Esophagus squamous epithelium (tissue), 5 donors: ENCODE measurements at regions not wholly inside any gene's neighbourhood (a gene's known extent, or its start where the extent isn't known, plus 50 kb on each side); places are given as distances from the start of the nearest gene placed in this dataset.

Experiments
- DNase-seq: peaks from one replicate; lab custom pipeline; 2025; lab: John Stamatoyannopoulos, UW
- H3K27ac ChIP-seq, 4 donors: fragments of 200-600 bp; sonication (generic); one replicate each; pipeline ENCODE4 v1.5.1; 2016 to 2019; ENCODE audit warnings: mild to moderate bottlenecking in 1 of 4
- H3K27me3 ChIP-seq, 4 donors: fragments of 200-600 bp; sonication (generic); 1 replicate in 3 of 4; 2 replicates in 1 of 4; pipeline versions ENCODE4 v1.5.1 to v1.6.0; 2017 to 2021; ENCODE audit warnings: antibody characterized with exemption in 1 of 4
- H3K36me3 ChIP-seq, 3 donors: fragments of 200-600 bp; sonication (generic); one replicate each; pipeline ENCODE4 v1.5.1; 2016 to 2019
- H3K4me1 ChIP-seq, 3 donors: fragments of 200-600 bp; sonication (generic); one replicate each; pipeline ENCODE4 v1.5.1; 2017 to 2019
- H3K4me3 ChIP-seq, 4 donors: fragments of 200-600 bp; sonication (generic); 1 replicate in 3 of 4; 2 replicates in 1 of 4; pipeline ENCODE4 v1.5.1; 2016 to 2019; ENCODE audit warnings: mild to moderate bottlenecking in 2 of 4, moderate library complexity in 1 of 4
- H3K9me3 ChIP-seq, 3 donors: fragments of 200-600 bp; sonication (generic); one replicate each; pipeline ENCODE4 v1.5.1; 2016 to 2019
- CTCF ChIP-seq, 6 experiments: fragments of 450-650 bp in 4 of 6; fragments of 200-600 bp in 2 of 6; sonication (generic) in 2 of 6; IDR thresholded peaks; one replicate each; pipeline ENCODE4 v1.5.1; 2016 to 2019; ENCODE audit warnings: antibody characterized with exemption in 6 of 6, mild to moderate bottlenecking in 4 of 6, moderate library complexity in 4 of 6
- POLR2A ChIP-seq, 4 donors: fragments of 450-650 bp; IDR thresholded peaks; one replicate each; pipeline ENCODE4 v1.6.1; 2017; ENCODE audit warnings: antibody characterized with exemption in 4 of 4, mild to moderate bottlenecking in 4 of 4, moderate library complexity in 3 of 4
- WGBS, 2 donors: methylation state at CpG; one replicate each; pipeline ENCODE4 v1.1.5; 2018; 5-methylcytosine and 5-hydroxymethylcytosine counted together
- intact Hi-C: fragments of 100-400 bp; cut with DNase I; formaldehyde crosslinking; loops from one replicate; pipeline ENCODE4 v1.15.0; 2022
- donor health status: DM: yes; HTN: yes; CAD: no.

GRCh38 chr2:138298120-138298814 lies 203.3 kb upstream of the SPOPL start:
- H3K9me3 ChIP-seq = no peaks in the 10 kb centered on the region
- 91% methylated on average over 4 to 10 of the region's 11 CpGs for WGBS, 2 donors
- H3K27me3 ChIP-seq = no peaks in the 10 kb centered on the region
- no peaks in the 10 kb centered on the region for H3K4me1 ChIP-seq
- intact Hi-C loops = no loop called here
- no peak overlapping the region for H3K4me3 ChIP-seq
- no peak for TF ChIP-seq POLR2A (IDR thresholded peaks at IDR 0.05)
- no peak for TF ChIP-seq CTCF (IDR thresholded peaks at IDR 0.05)
- DNase-seq = no peak
- H3K36me3 ChIP-seq = no peaks in the 10 kb centered on the region
- H3K27ac ChIP-seq = no peak overlapping the region

GRCh38 chr2:138298900-138299299 lies 202.7 kb upstream of the SPOPL start:
- TF ChIP-seq CTCF (IDR thresholded peaks at IDR 0.05) = no peak
- no peaks in the 10 kb centered on the region for H3K27me3 ChIP-seq
- no peaks in the 10 kb centered on the region for H3K9me3 ChIP-seq
- no peaks in the 10 kb centered on the region for H3K4me1 ChIP-seq
- no peak for DNase-seq
- intact Hi-C loops = no loop called here
- H3K4me3 ChIP-seq = no peak overlapping the region
- WGBS, 2 donors = 83 to 92% methylated on average over 3 of the region's 3 CpGs
- H3K36me3 ChIP-seq = no peaks in the 10 kb centered on the region
- H3K27ac ChIP-seq = no peak overlapping the region

- TF ChIP-seq CTCF (IDR thresholded peaks at IDR 0.05) = no peak
- H3K27me3 ChIP-seq = no peaks in the 10 kb centered on the region
- no peaks in the 10 kb centered on the region for H3K36me3 ChIP-seq
- H3K27ac ChIP-seq = no peak overlapping the region
- no peaks in the 10 kb centered on the region for H3K4me1 ChIP-seq
- 77 to 79% methylated on average over 3 of the region's 3 CpGs for WGBS, 2 donors
- intact Hi-C loops = no loop called here
- H3K4me3 ChIP-seq = no peak overlapping the region
- no peak for DNase-seq
- H3K9me3 ChIP-seq = no peaks in the 10 kb centered on the region
Observed at GRCh38 chr2:138306626-138307025, 194.9 kb upstream of the SPOPL start.

- intact Hi-C loops = no loop called here
- H3K27me3 ChIP-seq = no peaks in the 10 kb centered on the region
- H3K4me1 ChIP-seq = no peaks in the 10 kb centered on the region
- no peak for TF ChIP-seq CTCF (IDR thresholded peaks at IDR 0.05)
- no peak for TF ChIP-seq POLR2A (IDR thresholded peaks at IDR 0.05)
- no peaks in the 10 kb centered on the region for H3K36me3 ChIP-seq
- H3K4me3 ChIP-seq = no peak overlapping the region
- H3K27ac ChIP-seq = no peak overlapping the region
- DNase-seq = no peak
- 53 to 73% methylated on average over 1 of the region's 1 CpG for WGBS, 2 donors
- H3K9me3 ChIP-seq = no peaks in the 10 kb centered on the region
Observed at GRCh38 chr2:138307099-138307498, 194.5 kb upstream of the SPOPL start.

GRCh38 chr2:138309760-138310159 lies 191.8 kb upstream of the SPOPL start:
- no peaks in the 10 kb centered on the region for H3K4me1 ChIP-seq
- no peaks in the 10 kb centered on the region for H3K27me3 ChIP-seq
- H3K36me3 ChIP-seq = no peaks in the 10 kb centered on the region
- no peaks in the 10 kb centered on the region for H3K9me3 ChIP-seq
- no peak overlapping the region for H3K27ac ChIP-seq
- intact Hi-C loops = no loop called here
- H3K4me3 ChIP-seq = no peak overlapping the region
- no peak for DNase-seq
- TF ChIP-seq CTCF (IDR thresholded peaks at IDR 0.05) = no peak
- TF ChIP-seq POLR2A (IDR thresholded peaks at IDR 0.05) = no peak
- 82 to 90% methylated on average over 2 of the region's 2 CpGs for WGBS, 2 donors
